CD4-positive, alpha-beta T cell treated with Interleukin-4 for 1 hour (primary cell): ENCODE measurements at regions not wholly inside any gene's neighbourhood (a gene's known extent, or its start where the extent isn't known, plus 50 kb on each side); places are given as distances from the start of the nearest gene placed in this dataset.

Source experiments
- DNase-seq, 2 donors: peaks; one replicate each; pipeline ENCODE4 v3.0.0-alpha.2; 2020 to 2022

DNA sequence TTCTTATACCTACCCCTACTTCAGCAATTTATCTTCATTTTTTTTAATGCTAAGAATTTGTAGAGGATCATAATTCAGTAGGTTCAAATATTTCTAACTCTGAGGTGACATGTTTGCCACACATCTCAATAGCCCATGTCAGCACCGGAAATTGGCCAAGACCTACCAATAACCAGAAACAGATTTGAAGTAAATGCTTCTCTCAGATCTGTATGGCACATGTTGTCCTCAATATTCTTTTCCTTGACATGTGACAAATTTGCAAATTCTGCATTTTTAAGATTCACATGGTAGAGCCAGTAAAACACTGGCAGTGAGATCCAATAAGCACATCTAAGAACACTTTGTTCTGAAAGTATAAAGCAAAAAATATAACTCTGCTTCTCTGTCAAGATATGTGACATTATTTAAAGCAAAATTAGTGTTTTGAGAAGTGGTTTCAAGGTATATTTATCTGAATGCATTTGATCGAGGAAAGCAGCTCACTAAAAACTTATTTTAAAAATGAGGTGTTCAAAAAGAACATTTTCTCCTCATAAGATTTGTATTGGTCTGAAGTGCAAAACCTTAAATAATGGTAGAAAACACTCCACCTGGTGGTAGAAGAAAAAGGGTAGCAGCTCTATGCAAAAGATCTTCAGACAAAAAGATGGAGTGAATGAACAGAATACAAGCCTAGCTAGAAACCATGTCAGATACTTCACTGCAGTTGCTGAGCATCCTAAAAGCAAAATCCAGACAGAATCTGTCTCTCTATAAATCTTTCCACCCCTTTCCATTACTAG, 513.8 kb upstream of the FAM241A start:
- DNase-seq: no peak

GRCh38 chr4:111632641-111633151, 512.6 kb upstream of the FAM241A start:
- no peak for DNase-seq

DNA sequence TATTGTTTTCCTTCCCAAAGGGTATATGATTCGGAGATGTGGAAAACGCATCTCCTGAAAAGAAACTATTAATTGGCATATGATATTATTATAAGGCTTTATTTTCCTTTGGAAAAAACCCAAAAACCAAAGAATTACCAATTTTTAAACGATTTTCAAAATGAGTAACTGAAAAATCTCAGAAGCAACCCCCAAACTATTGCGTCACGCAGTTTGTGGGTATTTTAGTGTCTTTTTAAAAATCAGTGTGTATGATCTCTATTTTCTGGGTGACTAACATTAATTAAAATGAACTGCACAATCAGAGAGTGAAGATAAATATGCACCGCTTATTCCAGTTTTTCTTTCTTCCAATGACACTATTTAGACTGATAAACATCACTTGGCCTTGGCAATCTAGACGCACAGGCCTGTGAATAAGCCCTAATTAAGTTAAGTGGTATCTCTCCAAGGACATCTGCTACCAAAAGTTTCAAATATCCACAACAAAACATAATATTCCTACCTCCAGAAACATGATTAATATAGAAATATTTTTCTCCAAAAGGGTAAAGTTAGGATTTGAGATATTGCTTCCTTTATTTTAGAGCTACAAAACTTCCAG, 511.5 kb upstream of the FAM241A start:
- no peak for DNase-seq

DNA sequence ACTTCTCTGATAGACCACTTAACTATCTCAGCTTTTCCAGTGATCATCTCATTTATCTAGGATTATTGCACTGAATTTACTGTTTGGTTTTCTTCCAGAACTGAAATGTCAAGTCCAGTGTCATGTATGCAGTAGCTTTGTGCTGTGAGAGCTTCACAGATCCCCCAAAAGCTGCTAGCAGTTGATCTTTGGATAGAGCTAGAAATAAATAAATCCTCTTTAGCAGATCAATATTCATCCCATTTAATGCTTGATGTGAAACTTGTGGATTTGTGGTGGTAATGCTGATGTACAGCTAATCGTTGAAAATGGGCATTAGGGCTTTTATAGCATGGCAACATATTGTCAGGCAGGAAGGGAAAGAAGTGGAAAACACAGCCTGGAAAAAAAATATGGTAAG, 509.6 kb upstream of the FAM241A start:
- no peak for DNase-seq

DNA sequence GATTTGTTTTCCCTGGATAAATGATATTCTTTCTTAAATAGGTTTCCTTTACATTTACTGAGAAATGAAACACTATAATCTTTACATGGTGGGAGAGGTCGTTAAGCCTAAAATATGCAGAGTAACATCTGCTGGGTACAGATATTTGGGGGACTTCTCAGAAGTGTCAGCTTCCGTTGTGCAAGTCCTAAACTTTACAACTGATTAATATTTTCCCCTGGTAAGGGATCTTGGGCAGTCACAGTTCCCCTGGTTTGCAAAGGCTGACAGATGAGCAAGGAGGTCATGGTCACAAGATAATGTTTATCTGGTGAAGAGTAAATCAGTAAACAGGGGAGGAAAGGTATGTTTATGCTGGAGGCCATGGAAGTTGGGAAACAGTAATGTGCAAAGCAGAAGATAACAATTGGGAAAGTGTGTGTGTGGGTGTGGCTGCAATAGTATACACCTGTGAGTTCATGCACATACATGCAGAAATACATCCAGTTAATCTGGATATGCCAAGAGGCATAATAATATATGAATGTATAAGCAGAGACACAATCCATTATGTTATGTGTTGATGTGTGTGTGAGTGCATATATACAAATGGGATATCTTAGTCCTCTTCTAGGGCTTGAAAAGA, 508.2 kb upstream of the FAM241A start:
- no peak for DNase-seq

DNA sequence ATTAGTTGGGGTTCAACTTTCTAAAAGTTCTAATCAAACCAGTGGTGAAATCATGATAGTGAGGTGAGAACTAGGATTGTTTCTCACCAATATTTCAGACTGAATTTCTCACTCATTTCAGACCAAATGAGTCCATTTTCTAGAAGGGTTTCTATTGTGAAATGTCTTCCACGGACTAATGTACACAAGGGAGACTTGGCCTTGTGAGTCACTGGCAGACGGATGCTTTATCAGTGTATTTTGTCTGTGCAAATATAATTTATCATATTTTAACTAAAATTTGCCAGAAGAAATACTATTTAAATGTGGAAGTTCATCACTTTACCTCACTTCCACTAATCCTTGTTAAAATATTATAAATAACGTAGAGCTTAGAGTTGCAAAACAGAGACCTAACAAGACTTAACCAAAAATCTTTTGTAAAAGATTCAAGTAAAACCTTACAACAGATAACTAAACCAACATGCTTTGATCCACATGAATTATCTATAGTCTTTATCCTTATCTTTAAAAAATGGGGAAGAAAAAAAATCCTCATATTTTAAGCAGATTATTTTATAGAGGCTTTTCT, 506.0 kb upstream of the FAM241A start:
- DNase-seq: no peak

GRCh38 chr4:111639876-111640275, 505.4 kb upstream of the FAM241A start:
- no peak for DNase-seq

- peak in 1 of 2 donors; percentile 3 for DNase-seq
These were observed 503.3 kb upstream of the FAM241A start for GRCh38 chr4:111641813-111642579.

- no peak for DNase-seq
These were observed 497.2 kb upstream of the FAM241A start for GRCh38 chr4:111648056-111648455.

- no peak for DNase-seq
These were observed 495.9 kb upstream of the FAM241A start for GRCh38 chr4:111649308-111649707.

DNA sequence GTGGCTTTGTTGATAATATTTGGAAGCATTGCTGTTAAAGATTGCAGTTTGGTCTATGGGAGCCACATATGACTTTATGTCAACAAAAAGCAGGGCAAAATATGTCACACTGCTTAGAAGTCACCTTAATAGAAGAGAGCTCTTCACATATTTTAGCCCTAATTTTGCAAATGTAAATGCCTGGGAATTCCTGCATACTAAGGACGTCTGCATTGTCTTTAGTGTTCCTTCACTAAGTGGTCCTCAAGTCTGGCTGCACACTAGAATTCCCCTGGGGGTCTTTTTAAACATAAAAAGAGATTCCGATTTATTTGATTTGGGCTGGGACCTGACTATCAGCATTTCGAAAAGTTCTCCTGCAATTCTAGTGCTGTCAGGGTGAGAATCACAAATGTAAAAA, 495.1 kb upstream of the FAM241A start:
- DNase-seq: no peak

- no peak for DNase-seq
These were observed 494.6 kb upstream of the FAM241A start for GRCh38 chr4:111650674-111651086.

GRCh38 chr4:111652236-111652635, 493.0 kb upstream of the FAM241A start:
- DNase-seq: no peak

- no peak for DNase-seq
These were observed 492.3 kb upstream of the FAM241A start for GRCh38 chr4:111652986-111653385.

DNA sequence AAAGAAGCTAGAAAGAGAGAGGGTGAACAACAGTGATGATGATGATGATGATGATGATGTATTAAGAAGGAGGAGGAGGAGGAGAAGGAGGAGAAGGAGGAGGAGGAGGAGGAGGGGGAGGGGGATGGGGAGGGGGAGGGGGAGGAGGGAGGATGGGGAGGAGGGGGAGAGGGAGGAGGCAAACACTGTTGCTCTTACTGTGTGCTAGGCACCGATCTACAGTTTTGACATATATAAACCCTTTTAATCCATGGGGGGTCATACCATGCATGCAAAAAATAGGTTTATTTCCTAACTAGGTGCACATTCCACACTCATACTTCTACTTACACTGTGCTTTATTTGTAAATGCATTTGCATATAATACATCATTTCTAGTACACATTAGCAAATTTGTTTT, 482.8 kb upstream of the FAM241A start:
- DNase-seq: no peak

- no peak for DNase-seq
These were observed 480.8 kb upstream of the FAM241A start for GRCh38 chr4:111664308-111664945.

DNA sequence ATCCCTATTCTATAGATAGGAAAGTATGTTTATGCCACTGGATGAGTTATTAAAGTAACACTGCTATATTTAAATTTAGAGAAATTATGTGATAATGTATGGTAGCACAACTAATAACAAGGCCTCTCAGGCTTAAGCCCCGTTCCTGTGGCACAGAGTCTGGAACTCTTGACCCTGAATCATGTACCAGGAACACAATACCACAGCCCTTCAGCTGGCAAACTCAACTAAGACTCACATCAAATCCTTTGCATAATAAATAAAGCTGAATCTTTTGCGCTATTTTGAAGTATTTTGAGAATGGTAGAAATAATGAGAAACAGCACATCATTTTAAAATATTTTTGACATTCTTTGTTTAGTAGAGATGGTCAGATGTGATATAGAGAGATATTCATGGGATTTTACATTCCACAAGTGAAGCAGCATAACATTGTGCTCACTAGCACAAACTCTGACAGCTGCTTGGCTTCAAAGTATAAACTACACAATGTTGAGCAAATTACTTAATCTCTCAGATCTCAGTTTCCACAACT, 478.4 kb upstream of the FAM241A start:
- no peak for DNase-seq

- DNase-seq: no peak
These were observed 473.5 kb upstream of the FAM241A start for GRCh38 chr4:111671756-111672155.

- no peak for DNase-seq
These were observed 469.5 kb upstream of the FAM241A start for GRCh38 chr4:111675746-111676145.

- DNase-seq: no peak
These were observed 468.7 kb upstream of the FAM241A start for GRCh38 chr4:111676533-111676932.

GRCh38 chr4:111678479-111678878, 466.8 kb upstream of the FAM241A start:
- no peak for DNase-seq

DNA sequence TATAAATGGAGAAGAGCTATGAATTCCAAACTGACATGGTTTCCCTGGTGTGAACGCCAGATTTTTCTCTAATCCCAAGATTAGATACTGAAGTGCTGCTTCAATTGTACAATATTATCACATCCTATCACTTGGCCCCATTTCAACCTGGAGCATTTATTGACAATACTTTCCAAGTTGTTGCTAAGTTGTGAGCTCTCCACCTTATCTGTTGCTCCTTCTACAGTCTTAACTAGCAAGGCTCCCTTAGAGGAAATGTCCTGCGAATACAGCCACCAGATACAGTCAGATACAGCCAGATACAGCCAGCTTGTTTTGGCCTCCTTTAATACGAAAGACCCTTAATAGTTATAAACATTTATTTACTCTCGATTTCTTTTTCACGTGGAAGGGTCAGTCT, 466.3 kb upstream of the FAM241A start:
- no peak for DNase-seq
